HG03378 (cell line): ENCODE measurements at regions not wholly inside any gene's neighbourhood (a gene's known extent, or its start where the extent isn't known, plus 50 kb on each side); places are given as distances from the start of the nearest gene placed in this dataset.
"Not testable (repeated sequence)": the region's sequence is repeated elsewhere in the genome, so short reads cannot be mapped to it uniquely, and the experiment has no call there.

Experiments
- ATAC-seq: cut with Tn5 transposase; IDR thresholded peaks from one replicate; pipeline ENCODE4 v1.9.1; 2021; ENCODE audit warnings: mild to moderate bottlenecking, moderate library complexity; ENCODE audit not compliant: unreplicated experiment

GRCh38 chr5:143636931-143637528 is 174.9 kb upstream of the HMHB1 start:
- no peak for ATAC-seq

GRCh38 chr5:143635888-143636287 is 176.1 kb upstream of the HMHB1 start:
- ATAC-seq: no peak

- ATAC-seq: no peak
These were observed 176.7 kb upstream of the HMHB1 start for GRCh38 chr5:143635146-143635752.

- ATAC-seq: no peak
These were observed 177.3 kb upstream of the HMHB1 start for GRCh38 chr5:143634689-143635088.

- no peak for ATAC-seq
These were observed 181.9 kb upstream of the HMHB1 start for GRCh38 chr5:143629871-143630659.

GRCh38 chr5:143625048-143625447 is 186.9 kb upstream of the HMHB1 start:
- not testable (repeated sequence) for ATAC-seq

GRCh38 chr5:143624465-143624864 is 187.5 kb upstream of the HMHB1 start:
- no peak for ATAC-seq

- ATAC-seq: no peak
These were observed 192.9 kb upstream of the HMHB1 start for GRCh38 chr5:143619040-143619439.

GRCh38 chr5:143618141-143618540 is 193.8 kb upstream of the HMHB1 start:
- no peak for ATAC-seq

- no peak for ATAC-seq
These were observed 197.1 kb upstream of the HMHB1 start for GRCh38 chr5:143614831-143615230.

- ATAC-seq: no peak
These were observed 198.6 kb upstream of the HMHB1 start for GRCh38 chr5:143613329-143613728.

- no peak for ATAC-seq
These were observed 201.0 kb upstream of the HMHB1 start for GRCh38 chr5:143610946-143611345.

GRCh38 chr5:143606043-143606752 is 202.7 kb upstream of the NR3C1 start:
- peak; percentile 90 for ATAC-seq

GRCh38 chr5:143605403-143606005 is 202.0 kb upstream of the NR3C1 start:
- ATAC-seq: peak; percentile 83

- ATAC-seq: no peak
These were observed 198.4 kb upstream of the NR3C1 start for GRCh38 chr5:143601917-143602333.

GRCh38 chr5:143601357-143601756 is 197.9 kb upstream of the NR3C1 start:
- ATAC-seq: no peak

GRCh38 chr5:143600396-143601075 is 197.1 kb upstream of the NR3C1 start:
- no peak for ATAC-seq

- no peak for ATAC-seq
These were observed 196.0 kb upstream of the NR3C1 start for GRCh38 chr5:143599474-143599873.

GRCh38 chr5:143596824-143597223 is 193.3 kb upstream of the NR3C1 start:
- ATAC-seq: no peak
